ENCODE measurements at regions not wholly inside any gene's neighbourhood (a gene's known extent, or its start where the extent isn't known, plus 50 kb on each side); places are given as distances from the start of the nearest gene placed in this dataset.
A peak's percentile ranks its signal among the peaks of the same experiment; 100 is the strongest.
"Not testable (repeated sequence)": the region's sequence is repeated elsewhere in the genome, so short reads cannot be mapped to it uniquely, and the experiment has no call there.

- Histone ChIP-seq H3K4me1 (ENCODE audit: insufficient read depth, low read length) (peaks cover 10% of the 10 kb centered on the region; the same call in 1 of the 2 replicates), H3K27ac (ENCODE audit: low read depth, low read length) (no peak overlapping the region), H3K36me3 (ENCODE audit: insufficient read depth, low read length) (no peaks in the 10 kb centered on the region), H3K9me3 (ENCODE audit: insufficient read depth, low read depth, low read length) (no peaks in the 10 kb centered on the region), H3K27me3 (ENCODE audit: insufficient read depth, low read length) (no peaks in the 10 kb centered on the region), H3K4me3 (ENCODE audit: low read length) (no peak overlapping the region), H3K9ac (ENCODE audit: low read depth, low read length) (no peak overlapping the region)
- WGBS: 57% methylated on average over 4 of the region's 4 CpGs
These were observed 1154.5 kb upstream of the CHAC2 start for GRCh38 chr2:52613064-52613463.

DNA sequence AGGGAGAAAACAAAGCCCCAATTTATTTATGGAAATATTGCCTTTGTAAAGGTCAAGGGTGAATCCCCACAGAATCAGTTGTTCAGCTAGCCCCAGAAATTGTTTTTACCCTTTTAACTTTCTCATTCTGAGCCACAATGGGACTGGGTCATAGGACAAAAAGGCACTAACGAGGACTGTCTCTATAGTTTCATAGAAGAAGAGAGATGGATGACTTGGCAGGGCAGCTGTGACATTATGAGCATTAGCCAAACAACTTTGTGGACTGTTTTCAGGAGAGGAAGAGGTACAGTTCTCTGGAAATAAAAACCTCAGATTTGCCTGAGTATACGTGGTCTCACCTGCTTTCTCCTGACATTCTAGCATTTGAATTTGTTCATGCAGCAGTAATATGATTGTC lies 1155.8 kb upstream of the CHAC2 start:
- H3K36me3 ChIP-seq (ENCODE audit: insufficient read depth, low read length): no peaks in the 10 kb centered on the region
- no peak overlapping the region for H3K4me3 ChIP-seq (ENCODE audit: low read length)
- 87% methylated on average over 2 of the region's 2 CpGs for WGBS
- no peak overlapping the region for H3K9ac ChIP-seq (ENCODE audit: low read depth, low read length)
- H3K9me3 ChIP-seq (ENCODE audit: insufficient read depth, low read depth, low read length): no peaks in the 10 kb centered on the region
- no peaks in the 10 kb centered on the region for H3K4me1 ChIP-seq (ENCODE audit: insufficient read depth, low read length)
- H3K27me3 ChIP-seq (ENCODE audit: insufficient read depth, low read length): no peaks in the 10 kb centered on the region
- H3K27ac ChIP-seq (ENCODE audit: low read depth, low read length): no peak overlapping the region

- H3K9me3 ChIP-seq (ENCODE audit: insufficient read depth, low read depth, low read length): no peaks in the 10 kb centered on the region
- H3K4me3 ChIP-seq (ENCODE audit: low read length): no peak overlapping the region
- no peaks in the 10 kb centered on the region for H3K27me3 ChIP-seq (ENCODE audit: insufficient read depth, low read length)
- H3K9ac ChIP-seq (ENCODE audit: low read depth, low read length): no peak overlapping the region
- no peaks in the 10 kb centered on the region for H3K36me3 ChIP-seq (ENCODE audit: insufficient read depth, low read length)
- H3K4me1 ChIP-seq (ENCODE audit: insufficient read depth, low read length): no peaks in the 10 kb centered on the region
- 95% methylated on average over 2 of the region's 2 CpGs for WGBS
- H3K27ac ChIP-seq (ENCODE audit: low read depth, low read length): no peak overlapping the region
These were observed 1159.6 kb upstream of the CHAC2 start for GRCh38 chr2:52608030-52608429.

GRCh38 chr2:52597346-52597745 lies 1170.3 kb upstream of the CHAC2 start:
- no peak overlapping the region for H3K27ac ChIP-seq (ENCODE audit: low read depth, low read length)
- no peak overlapping the region for H3K4me3 ChIP-seq (ENCODE audit: low read length)
- H3K9me3 ChIP-seq (ENCODE audit: insufficient read depth, low read depth, low read length): no peaks in the 10 kb centered on the region
- H3K9ac ChIP-seq (ENCODE audit: low read depth, low read length): no peak overlapping the region
- no peaks in the 10 kb centered on the region for H3K27me3 ChIP-seq (ENCODE audit: insufficient read depth, low read length)
- no peaks in the 10 kb centered on the region for H3K36me3 ChIP-seq (ENCODE audit: insufficient read depth, low read length)
- peaks cover 9% of the 10 kb centered on the region for H3K4me1 ChIP-seq (ENCODE audit: insufficient read depth, low read length)

DNA sequence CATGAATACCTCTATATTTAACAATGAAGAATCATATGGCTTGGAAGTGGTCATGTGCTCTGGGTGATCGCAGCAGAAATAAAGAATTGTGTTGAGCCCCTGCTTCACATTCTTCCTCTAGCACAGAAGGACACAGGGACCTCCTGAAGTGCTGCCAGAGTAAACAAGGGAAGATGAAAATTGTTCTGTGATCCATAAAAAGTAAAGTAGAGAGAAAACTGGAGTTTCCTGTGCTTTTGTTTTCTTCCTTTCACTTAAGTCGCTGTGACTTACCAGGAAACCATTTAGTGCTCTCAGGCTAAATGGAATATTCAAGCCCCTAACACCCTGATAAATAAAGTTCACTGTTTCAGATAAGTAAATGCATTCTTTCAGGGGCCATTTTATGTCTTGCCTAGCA lies 1173.6 kb upstream of the CHAC2 start:
- no peak overlapping the region for H3K4me3 ChIP-seq (ENCODE audit: low read length)
- no peak overlapping the region for H3K9ac ChIP-seq (ENCODE audit: low read depth, low read length)
- no peak overlapping the region for H3K27ac ChIP-seq (ENCODE audit: low read depth, low read length)
- 79% methylated on average over 2 of the region's 2 CpGs for WGBS
- peaks cover 9% of the 10 kb centered on the region for H3K4me1 ChIP-seq (ENCODE audit: insufficient read depth, low read length)
- H3K9me3 ChIP-seq (ENCODE audit: insufficient read depth, low read depth, low read length): no peaks in the 10 kb centered on the region
- H3K27me3 ChIP-seq (ENCODE audit: insufficient read depth, low read length): no peaks in the 10 kb centered on the region
- no peaks in the 10 kb centered on the region for H3K36me3 ChIP-seq (ENCODE audit: insufficient read depth, low read length)

GRCh38 chr2:52584071-52584470 lies 1183.5 kb upstream of the CHAC2 start:
- H3K9ac ChIP-seq (ENCODE audit: low read depth, low read length); H3K27ac ChIP-seq (ENCODE audit: low read depth, low read length); H3K4me3 ChIP-seq (ENCODE audit: low read length); H3K9me3 ChIP-seq (ENCODE audit: insufficient read depth, low read depth, low read length); H3K4me1 ChIP-seq (ENCODE audit: insufficient read depth, low read length); H3K27me3 ChIP-seq (ENCODE audit: insufficient read depth, low read length); H3K36me3 ChIP-seq (ENCODE audit: insufficient read depth, low read length): not testable (repeated sequence)
- 88% methylated on average over 5 of the region's 5 CpGs for WGBS

DNA sequence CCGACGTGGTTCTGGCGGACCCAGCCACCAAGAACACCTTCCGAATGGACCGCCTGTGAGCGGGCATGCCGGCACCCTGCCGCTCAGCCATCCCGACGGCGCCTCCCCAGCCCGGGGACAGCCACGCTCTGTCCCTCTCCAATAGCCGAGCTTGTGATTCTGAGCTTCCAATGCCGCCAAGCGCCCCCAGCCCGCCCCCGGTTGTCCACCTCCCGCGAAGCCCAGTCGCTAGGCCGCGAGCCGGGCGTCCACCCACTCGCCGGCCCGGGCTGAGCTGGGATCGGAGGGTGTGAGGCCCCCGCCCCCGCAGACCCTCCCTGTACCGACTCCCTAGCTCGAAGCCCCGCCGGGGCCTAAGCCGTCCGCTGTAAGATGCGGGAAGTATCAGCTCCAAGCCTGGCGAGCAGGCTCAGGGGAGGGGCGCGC lies 1195.1 kb upstream of the CHAC2 start:
- 97% methylated on average over 41 of the region's 41 CpGs for WGBS
- no peaks in the 10 kb centered on the region for H3K4me1 ChIP-seq (ENCODE audit: insufficient read depth, low read length)
- no peaks in the 10 kb centered on the region for H3K27me3 ChIP-seq (ENCODE audit: insufficient read depth, low read length)
- no peaks in the 10 kb centered on the region for H3K36me3 ChIP-seq (ENCODE audit: insufficient read depth, low read length)
- no peak overlapping the region for H3K27ac ChIP-seq (ENCODE audit: low read depth, low read length)
- no peak overlapping the region for H3K9ac ChIP-seq (ENCODE audit: low read depth, low read length)
- peaks cover 8% of the 10 kb centered on the region; the same call in 1 of the 2 replicates for H3K9me3 ChIP-seq (ENCODE audit: insufficient read depth, low read depth, low read length)
- no peak overlapping the region for H3K4me3 ChIP-seq (ENCODE audit: low read length)

DNA sequence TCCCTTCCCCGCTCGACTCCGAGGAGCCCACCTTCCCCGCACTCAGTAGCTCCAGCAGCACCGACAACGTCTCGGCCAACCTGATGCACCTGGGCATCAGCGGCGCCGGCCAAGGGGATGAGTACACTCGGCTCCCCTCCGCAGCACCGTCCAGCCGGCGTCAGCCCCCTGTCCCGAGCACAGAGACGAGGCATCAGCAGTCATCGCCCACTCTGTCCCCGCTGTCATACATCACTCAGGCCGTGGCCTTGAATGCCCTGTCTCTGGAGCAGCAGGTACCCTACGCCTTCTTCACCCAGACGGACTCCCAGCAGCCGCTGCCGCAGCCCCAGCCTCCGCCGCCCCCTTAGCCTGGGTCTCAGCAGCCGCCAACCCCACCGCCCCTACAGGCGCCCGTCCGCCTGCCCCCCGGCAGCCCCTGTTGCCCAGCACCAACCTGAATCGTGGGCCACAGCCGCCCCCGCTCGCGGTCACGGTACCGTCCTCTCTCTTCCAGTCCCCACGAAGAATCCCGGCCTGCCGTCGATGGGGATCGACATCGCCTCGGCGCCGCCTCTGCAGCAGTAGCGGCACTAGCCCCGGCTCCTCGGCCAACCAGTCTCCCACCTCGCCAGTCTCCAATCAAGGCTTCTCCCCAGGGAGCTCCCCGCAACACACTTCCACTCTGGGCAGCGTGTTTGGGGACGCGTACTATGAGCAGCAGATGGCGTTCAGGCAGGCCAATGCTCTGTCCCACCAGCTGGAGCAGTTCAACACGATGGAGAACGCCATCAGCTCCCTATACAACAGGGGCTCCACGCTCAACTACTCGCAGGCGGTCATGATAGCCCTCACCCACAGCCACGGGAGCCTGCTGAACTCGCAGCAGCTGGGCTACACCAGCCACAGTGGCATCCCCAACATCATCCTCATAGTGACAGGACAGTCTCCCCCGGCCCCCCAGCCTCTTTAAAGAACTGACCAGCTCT lies 1195.9 kb upstream of the CHAC2 start:
- no peaks in the 10 kb centered on the region for H3K4me1 ChIP-seq (ENCODE audit: insufficient read depth, low read length)
- peaks cover 8% of the 10 kb centered on the region; the same call in 1 of the 2 replicates for H3K9me3 ChIP-seq (ENCODE audit: insufficient read depth, low read depth, low read length)
- H3K27ac ChIP-seq (ENCODE audit: low read depth, low read length): no peak overlapping the region
- H3K9ac ChIP-seq (ENCODE audit: low read depth, low read length): no peak overlapping the region
- WGBS: 97% methylated on average over 65 of the region's 65 CpGs
- no peak overlapping the region for H3K4me3 ChIP-seq (ENCODE audit: low read length)
- H3K36me3 ChIP-seq (ENCODE audit: insufficient read depth, low read length): no peaks in the 10 kb centered on the region
- no peaks in the 10 kb centered on the region for H3K27me3 ChIP-seq (ENCODE audit: insufficient read depth, low read length)

- H3K36me3 ChIP-seq (ENCODE audit: insufficient read depth, low read length): no peaks in the 10 kb centered on the region
- H3K9me3 ChIP-seq (ENCODE audit: insufficient read depth, low read depth, low read length): peaks cover 8% of the 10 kb centered on the region; the same call in 1 of the 2 replicates
- no peak overlapping the region for H3K4me3 ChIP-seq (ENCODE audit: low read length)
- no peaks in the 10 kb centered on the region for H3K27me3 ChIP-seq (ENCODE audit: insufficient read depth, low read length)
- no peak overlapping the region for H3K27ac ChIP-seq (ENCODE audit: low read depth, low read length)
- H3K4me1 ChIP-seq (ENCODE audit: insufficient read depth, low read length): no peaks in the 10 kb centered on the region
- H3K9ac ChIP-seq (ENCODE audit: low read depth, low read length): no peak overlapping the region
- 97% methylated on average over 19 of the region's 19 CpGs for WGBS
These were observed 1196.9 kb upstream of the CHAC2 start for GRCh38 chr2:52570716-52571115.

DNA sequence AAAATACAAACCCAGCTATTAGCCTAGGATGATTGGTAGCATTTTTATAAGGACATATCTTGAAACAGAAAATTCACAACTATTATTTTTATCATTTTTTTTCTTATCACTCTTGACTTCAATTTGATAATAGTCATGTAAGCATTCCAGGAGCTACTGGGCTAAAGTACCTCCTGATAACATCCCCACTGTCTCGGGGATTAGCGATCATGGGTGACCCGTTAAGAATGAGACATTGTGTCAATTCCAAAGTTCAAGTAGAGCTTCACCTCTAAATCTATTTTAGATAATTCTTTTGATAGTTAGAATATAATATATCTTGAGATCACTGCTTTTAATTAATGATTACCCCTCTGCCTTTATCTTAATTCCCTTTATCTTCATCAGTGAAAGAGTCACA lies 1204.5 kb upstream of the CHAC2 start:
- Histone ChIP-seq H3K27ac (ENCODE audit: low read depth, low read length) (no peak overlapping the region), H3K4me1 (ENCODE audit: insufficient read depth, low read length) (peaks cover 11% of the 10 kb centered on the region), H3K36me3 (ENCODE audit: insufficient read depth, low read length) (no peaks in the 10 kb centered on the region), H3K9me3 (ENCODE audit: insufficient read depth, low read depth, low read length) (no peaks in the 10 kb centered on the region), H3K4me3 (ENCODE audit: low read length) (no peak overlapping the region), H3K9ac (ENCODE audit: low read depth, low read length) (no peak overlapping the region), H3K27me3 (ENCODE audit: insufficient read depth, low read length) (no peaks in the 10 kb centered on the region)
- 67% methylated on average over 3 of the region's 3 CpGs for WGBS

DNA sequence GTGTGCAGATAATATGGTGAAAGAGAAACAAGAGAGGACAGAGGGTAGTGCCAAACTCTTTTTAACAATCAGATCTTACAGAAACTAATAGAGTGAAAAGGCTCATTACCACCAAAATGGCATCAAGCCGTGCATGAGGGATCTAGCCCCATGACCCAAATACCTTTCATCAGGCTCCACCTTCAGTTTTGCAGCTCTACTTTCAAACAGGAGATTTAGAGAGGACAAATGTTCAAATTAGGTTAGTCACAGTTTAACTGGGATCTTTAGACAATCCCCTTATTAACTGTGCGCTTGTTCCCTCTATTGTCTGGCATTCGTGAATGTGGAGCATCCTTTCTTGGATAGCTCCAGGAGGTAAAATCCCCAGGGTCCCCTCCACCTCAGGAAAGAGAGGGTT lies 1209.3 kb upstream of the CHAC2 start:
- Histone ChIP-seq H3K27me3 (ENCODE audit: insufficient read depth, low read length) (no peaks in the 10 kb centered on the region), H3K4me3 (ENCODE audit: low read length) (no peak overlapping the region), H3K9ac (ENCODE audit: low read depth, low read length) (no peak overlapping the region), H3K36me3 (ENCODE audit: insufficient read depth, low read length) (no peaks in the 10 kb centered on the region), H3K4me1 (ENCODE audit: insufficient read depth, low read length) (peaks cover 18% of the 10 kb centered on the region), H3K9me3 (ENCODE audit: insufficient read depth, low read depth, low read length) (no peaks in the 10 kb centered on the region), H3K27ac (ENCODE audit: low read depth, low read length) (peak overlapping the region; percentile 8; the same call in 1 of the 2 replicates)
- WGBS: 68% methylated on average over 2 of the region's 3 CpGs
